AG10803 (cell line): ENCODE measurements at regions not wholly inside any gene's neighbourhood (a gene's known extent, or its start where the extent isn't known, plus 50 kb on each side); places are given as distances from the start of the nearest gene placed in this dataset.

ENCODE experiments used
- DNase-seq: peaks from one replicate; pipeline ENCODE4 v3.0.0; 2010; ENCODE audit warnings: low read depth
- H3K4me3 ChIP-seq: 2 replicates; pipeline ENCODE4 v1.5.1; 2011; ENCODE audit warnings: mild to moderate bottlenecking, low read length, control low read depth
- TF ChIP-seq, protein P1 (sequence below): conservative IDR thresholded peaks from 2 replicates; pipeline ENCODE4 v1.5.1; 2011; ENCODE audit warnings: mild to moderate bottlenecking, low read length, control low read depth, inconsistent platforms

DNA sequence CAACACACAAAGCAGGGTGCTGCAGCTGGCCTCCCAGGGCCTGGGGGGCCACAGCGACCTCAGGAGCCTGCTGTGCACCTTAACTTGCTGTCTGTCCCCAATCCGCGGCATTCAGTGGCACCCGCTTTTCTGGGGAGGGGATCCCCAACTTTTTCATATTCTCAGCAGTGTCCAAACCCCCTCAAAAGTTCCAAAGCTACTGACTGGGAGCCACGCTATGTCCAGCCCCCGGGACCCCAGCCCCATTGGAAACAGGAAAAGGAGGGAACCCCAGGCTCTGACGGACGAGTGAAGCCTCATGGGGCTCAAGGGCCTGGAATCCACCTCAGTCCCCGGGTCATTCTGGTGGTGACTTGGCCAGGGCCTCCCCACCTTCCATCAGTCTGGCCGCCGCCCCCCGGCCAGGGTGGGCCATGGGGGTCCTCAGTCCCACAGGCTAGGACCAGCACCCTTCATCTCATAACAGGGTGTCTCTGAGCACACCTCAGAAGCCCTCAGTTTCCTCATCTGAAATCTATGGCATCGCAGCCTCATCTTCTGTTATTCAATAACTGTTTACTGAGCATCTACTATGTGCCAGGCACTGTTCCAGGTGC is 127.3 kb downstream of the NCOR2 start:
- TF ChIP-seq, protein P1, sequence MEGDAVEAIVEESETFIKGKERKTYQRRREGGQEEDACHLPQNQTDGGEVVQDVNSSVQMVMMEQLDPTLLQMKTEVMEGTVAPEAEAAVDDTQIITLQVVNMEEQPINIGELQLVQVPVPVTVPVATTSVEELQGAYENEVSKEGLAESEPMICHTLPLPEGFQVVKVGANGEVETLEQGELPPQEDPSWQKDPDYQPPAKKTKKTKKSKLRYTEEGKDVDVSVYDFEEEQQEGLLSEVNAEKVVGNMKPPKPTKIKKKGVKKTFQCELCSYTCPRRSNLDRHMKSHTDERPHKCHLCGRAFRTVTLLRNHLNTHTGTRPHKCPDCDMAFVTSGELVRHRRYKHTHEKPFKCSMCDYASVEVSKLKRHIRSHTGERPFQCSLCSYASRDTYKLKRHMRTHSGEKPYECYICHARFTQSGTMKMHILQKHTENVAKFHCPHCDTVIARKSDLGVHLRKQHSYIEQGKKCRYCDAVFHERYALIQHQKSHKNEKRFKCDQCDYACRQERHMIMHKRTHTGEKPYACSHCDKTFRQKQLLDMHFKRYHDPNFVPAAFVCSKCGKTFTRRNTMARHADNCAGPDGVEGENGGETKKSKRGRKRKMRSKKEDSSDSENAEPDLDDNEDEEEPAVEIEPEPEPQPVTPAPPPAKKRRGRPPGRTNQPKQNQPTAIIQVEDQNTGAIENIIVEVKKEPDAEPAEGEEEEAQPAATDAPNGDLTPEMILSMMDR = no peak
- DNase-seq = no peak
- H3K4me3 ChIP-seq = no peak overlapping the region

DNA sequence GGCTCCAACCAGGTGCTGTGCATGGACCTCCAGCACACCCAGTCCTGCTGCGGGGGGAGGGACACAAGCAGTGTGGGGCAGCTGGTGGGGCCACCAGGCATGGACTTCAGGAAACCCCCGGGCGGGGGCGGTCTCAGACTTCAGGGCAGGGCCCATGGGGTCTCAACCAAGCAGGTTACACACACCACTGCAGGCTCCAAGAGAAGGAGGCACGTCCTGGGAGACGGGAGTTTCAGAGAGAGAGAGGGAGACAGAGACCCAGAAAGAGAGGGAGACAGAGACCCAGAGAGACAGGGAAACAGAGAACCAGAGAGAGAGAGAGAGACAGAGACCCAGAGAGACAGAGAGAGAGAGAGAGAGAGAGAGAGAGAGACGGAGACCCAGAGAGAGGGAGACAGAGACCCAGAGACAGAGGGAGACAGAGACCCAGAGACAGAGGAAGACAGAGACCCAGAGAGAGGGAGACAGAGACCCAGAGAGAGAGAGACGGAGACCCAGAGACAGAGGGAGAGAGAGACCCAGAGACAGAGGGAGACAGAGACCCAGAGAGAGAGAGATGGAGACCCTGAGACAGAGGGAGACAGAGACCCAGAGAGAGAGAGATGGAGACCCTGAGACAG is 128.9 kb downstream of the NCOR2 start:
- H3K4me3 ChIP-seq = no peak overlapping the region
- DNase-seq = no peak
- TF ChIP-seq, protein P1 = no peak

DNA sequence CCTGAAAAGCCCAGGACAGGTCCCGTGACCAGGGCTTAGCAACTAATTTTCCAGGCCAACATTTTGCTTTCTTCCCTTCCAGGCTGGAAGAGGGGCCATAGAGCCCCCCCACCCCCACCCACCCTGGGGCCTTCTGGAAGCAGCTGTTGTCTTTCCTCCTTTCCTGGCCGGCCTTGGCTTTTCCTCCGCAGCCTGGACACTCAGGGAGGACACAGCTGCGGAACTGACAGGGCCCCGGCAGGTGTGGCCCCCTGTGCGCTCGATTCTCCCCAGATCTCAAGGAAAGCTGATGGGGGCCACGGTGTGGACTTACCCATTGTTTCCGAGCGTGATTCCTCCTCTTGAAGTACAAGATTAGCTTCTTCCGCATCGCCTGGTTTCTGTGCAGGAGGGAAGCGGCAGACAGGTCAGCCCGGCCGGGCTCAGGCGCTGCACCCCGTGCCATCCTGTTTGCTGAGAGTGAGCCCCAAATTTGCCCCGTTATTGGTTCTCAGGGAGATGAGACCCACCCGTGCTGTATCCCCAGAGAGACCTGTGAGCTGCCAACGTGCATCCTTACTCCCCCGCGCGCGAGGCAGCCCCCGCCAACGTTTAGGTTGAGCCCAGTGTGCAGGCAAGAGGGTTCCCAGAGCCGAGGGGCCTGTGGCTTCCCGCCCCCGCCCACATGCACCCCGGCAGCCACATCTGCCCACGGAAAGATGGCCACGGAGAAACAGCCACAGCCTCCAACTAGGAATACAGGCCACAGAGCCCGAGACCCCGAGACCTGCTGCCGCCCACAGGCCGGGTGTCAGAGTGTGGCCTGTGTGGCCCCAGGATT is 129.6 kb downstream of the NCOR2 start:
- TF ChIP-seq, protein P1 = no peak
- no peak overlapping the region for H3K4me3 ChIP-seq
- no peak for DNase-seq

DNA sequence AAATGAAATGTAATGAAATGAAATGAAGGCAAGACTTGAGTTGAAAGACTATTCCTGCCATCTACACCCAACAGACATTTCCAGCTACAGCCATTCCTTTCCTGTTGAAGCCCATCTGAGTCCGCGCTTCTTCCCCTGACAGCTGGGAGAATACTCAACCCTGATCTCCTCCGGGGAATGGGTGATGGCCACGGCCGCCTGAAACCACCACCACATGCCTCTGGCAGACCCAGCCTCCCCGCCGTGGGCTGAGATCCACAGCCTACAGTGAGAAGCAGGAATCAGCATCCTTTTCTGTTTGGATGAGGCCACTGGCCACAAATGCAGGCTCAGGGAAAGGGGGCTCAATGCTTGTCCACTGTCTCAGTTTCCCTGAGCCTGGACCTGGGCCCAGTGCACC is 130.3 kb downstream of the NCOR2 start:
- DNase-seq = no peak
- no peak overlapping the region for H3K4me3 ChIP-seq
- TF ChIP-seq, protein P1 = no peak

DNA sequence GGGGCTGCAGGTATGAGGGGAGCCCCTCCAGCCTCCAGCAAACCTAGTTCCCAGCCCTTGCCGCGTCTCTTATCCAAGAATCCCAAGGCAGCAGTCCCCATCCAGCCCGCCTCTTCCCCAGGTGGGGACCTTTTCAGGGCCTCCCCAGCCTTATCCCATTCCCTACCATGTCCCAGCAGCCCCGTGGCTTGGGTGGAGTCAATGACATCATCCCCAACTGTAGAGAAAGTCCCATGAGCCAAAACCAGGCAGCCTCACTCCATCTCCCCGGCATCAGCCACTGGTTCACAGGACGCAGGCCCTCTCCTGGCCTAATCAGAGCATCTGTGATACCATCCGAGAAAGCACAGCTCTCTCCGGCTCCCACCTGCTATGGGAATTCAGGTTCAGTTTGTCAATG is 131.0 kb downstream of the NCOR2 start:
- TF ChIP-seq, protein P1 = no peak
- H3K4me3 ChIP-seq = no peak overlapping the region
- DNase-seq = no peak

DNA sequence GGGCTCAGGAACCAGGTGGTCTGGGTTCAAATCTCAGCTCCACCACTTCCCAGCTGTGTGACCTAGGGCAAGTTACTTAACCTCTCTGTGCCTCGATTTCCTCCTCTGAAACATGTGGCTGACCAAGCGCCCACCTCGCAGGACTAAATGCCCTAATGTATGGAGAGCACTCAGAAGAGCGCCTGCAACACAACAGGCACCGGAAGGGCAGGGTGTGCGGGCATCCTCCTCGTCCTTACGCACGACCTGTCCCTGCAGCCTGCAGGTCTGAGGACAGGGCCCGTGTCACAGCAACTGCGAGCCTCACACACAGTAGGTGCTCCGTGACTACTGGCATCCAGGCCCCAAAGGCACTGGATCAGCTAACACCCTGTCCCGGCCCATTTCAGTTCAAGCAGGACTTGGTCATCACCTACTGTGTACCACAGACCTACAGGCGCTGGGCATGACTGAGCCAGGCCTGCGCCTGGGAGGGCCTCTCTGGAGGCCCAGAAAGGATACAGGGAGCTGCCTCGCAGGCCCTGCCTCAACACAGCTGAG is 131.5 kb downstream of the NCOR2 start:
- TF ChIP-seq, protein P1 = no peak
- DNase-seq = no peak
- H3K4me3 ChIP-seq = no peak overlapping the region
